SU-DHL-6 (cell line): ENCODE measurements at regions not wholly inside any gene's neighbourhood (a gene's known extent, or its start where the extent isn't known, plus 50 kb on each side); places are given as distances from the start of the nearest gene placed in this dataset.

Experiments
- H2AFZ ChIP-seq: fragments of 200-600 bp; sonication (generic); 2 replicates; pipeline ENCODE4 v1.6.1; 2014; ENCODE audit warnings: low read depth, mild to moderate bottlenecking, moderate library complexity, mixed read lengths, antibody characterized with exemption, low read length; ENCODE audit not compliant: severe bottlenecking
- H3F3A ChIP-seq: fragments of 200-600 bp; shearing (Covaris generic); 2 replicates; pipeline ENCODE4 v1.6.0; 2016; ENCODE audit warnings: antibody characterized with exemption, mild to moderate bottlenecking; ENCODE audit not compliant: insufficient read depth
- H3K27ac ChIP-seq: fragments of 200-600 bp; sonication (generic); 2 replicates; pipeline ENCODE4 v1.5.1; 2016; ENCODE audit warnings: low read depth, mild to moderate bottlenecking, low read length, moderate library complexity, mixed read lengths
- H3K27me3 ChIP-seq: fragments of 200-600 bp; sonication (generic), shearing (Covaris generic); 2 replicates; pipeline ENCODE4 v1.6.0; 2014; ENCODE audit warnings: mild to moderate bottlenecking, low read length
- H3K36me3 ChIP-seq: fragments of 200-600 bp; sonication (generic); 2 replicates; pipeline ENCODE4 v1.6.1; 2014; ENCODE audit warnings: mild to moderate bottlenecking, low read length, mixed read lengths
- H3K4me2 ChIP-seq: fragments of 300-600, 200-600 bp; shearing (Covaris generic), sonication (generic); 2 replicates; pipeline ENCODE4 v1.6.0; 2014; ENCODE audit warnings: low read length, low read depth, mild to moderate bottlenecking; ENCODE audit not compliant: poor library complexity, severe bottlenecking
- H3K4me3 ChIP-seq: fragments of 200-600 bp; sonication (generic); 2 replicates; pipeline ENCODE4 v1.5.1; 2014; ENCODE audit warnings: antibody characterized with exemption, low read length, mild to moderate bottlenecking, mixed read lengths; ENCODE audit not compliant: insufficient read depth, poor library complexity, severe bottlenecking
- H3K79me2 ChIP-seq: fragments of 200-600 bp; sonication (generic); 2 replicates; pipeline ENCODE4 v1.6.1; 2014; ENCODE audit warnings: mild to moderate bottlenecking, low read length, moderate library complexity; ENCODE audit not compliant: insufficient read depth
- H3K9ac ChIP-seq: fragments of 200-600 bp; sonication (generic); 2 replicates; pipeline ENCODE4 v1.7.0; 2014; ENCODE audit warnings: mild to moderate bottlenecking, low read length
- H3K9me2 ChIP-seq: fragments of 200-600 bp; sonication (generic); replicated peaks from 2 replicates; pipeline ENCODE4 v1.6.1; 2014; ENCODE audit warnings: low read length; ENCODE audit not compliant: insufficient read depth
- H3K9me3 ChIP-seq: fragments of 200-600 bp; sonication (generic); 2 replicates; pipeline ENCODE4 v1.6.1; 2014; ENCODE audit warnings: low read length, mixed read lengths; ENCODE audit not compliant: insufficient read depth
- H4K20me1 ChIP-seq: fragments of 200-600 bp; sonication (generic); 2 replicates; pipeline ENCODE4 v1.6.1; 2014; ENCODE audit warnings: low read depth, mild to moderate bottlenecking, antibody characterized with exemption, low read length, moderate library complexity, mixed read lengths
- CTCF ChIP-seq: fragments of 200-600 bp; sonication (generic); IDR thresholded peaks from one replicate; pipeline ENCODE4 v1.5.1; 2017; ENCODE audit warnings: antibody characterized with exemption, mild to moderate bottlenecking, low read length, moderate library complexity; ENCODE audit not compliant: insufficient read depth, poor library complexity, severe bottlenecking
- EZH2phosphoT487 ChIP-seq: fragments of 200-600 bp; sonication (generic), shearing (Covaris generic); conservative IDR thresholded peaks from 2 replicates; pipeline ENCODE4 v1.6.1; 2018; ENCODE audit warnings: mild to moderate bottlenecking, antibody characterized with exemption, low read length, moderate library complexity, mixed read lengths

DNA sequence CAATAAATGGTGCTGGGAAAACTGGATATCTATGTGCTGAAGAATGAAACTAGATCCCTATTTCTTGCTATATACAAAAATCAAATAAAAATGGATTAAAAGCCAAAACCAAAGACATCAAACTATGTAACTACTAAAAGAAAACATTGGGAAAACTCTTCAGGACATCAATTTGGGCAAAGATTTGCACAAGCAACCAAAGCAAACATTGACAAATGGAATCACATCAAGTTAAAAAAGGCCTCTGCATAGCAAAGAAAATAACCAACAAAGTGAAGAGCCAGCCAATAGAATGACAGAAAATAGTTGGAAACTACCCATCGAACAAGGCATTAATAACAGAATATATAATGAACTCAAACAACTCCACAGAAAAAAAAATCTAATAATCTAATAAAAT lies 1495.3 kb downstream of the SI start:
- Histone ChIP-seq H3K27me3 (no peaks in the 10 kb centered on the region), H3F3A (no peaks in the 10 kb centered on the region), H3K9ac (no peak overlapping the region), H3K36me3 (peaks cover 3% of the 10 kb centered on the region; the same call in 1 of the 2 replicates), H4K20me1 (no peaks in the 10 kb centered on the region), H3K4me3 (no peak overlapping the region), H2AFZ (peak overlapping the region; percentile 45), H3K9me2 (no peaks in the 10 kb centered on the region), H3K27ac (no peak overlapping the region), H3K9me3 (0 out of 2 replicates have a peak, but pooled peaks cover 7% of the 10 kb centered on the region), H3K79me2 (no peaks in the 10 kb centered on the region), H3K4me2 (no peak overlapping the region)
- TF ChIP-seq CTCF = no peak
- no peak for TF ChIP-seq EZH2phosphoT487

DNA sequence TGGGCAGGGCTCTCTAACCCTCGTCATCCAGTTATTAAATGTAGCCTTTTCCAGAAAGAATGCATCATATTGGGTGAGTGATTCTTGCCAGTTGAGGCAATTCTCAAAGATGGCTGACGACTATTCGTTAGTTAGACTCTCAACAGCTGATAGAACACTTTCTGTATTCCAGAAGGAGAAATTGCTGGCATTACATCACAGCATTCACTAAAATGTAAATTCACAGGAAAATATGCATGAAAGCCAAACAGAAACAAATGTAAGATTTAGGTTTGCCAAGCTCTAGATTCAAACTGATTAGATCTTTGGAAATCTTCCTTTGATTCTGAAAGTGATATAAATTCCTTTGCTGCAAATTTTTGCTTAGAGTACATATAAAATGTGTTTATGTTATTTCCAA lies 1501.0 kb downstream of the SI start:
- Histone ChIP-seq H3K36me3 (no peaks in the 10 kb centered on the region; the same call in 1 of the 2 replicates), H3K27me3 (no peaks in the 10 kb centered on the region), H3K79me2 (no peaks in the 10 kb centered on the region), H3K4me3 (no peak overlapping the region), H3K4me2 (no peak overlapping the region), H3K27ac (no peak overlapping the region), H4K20me1 (no peaks in the 10 kb centered on the region), H3F3A (no peaks in the 10 kb centered on the region), H3K9me2 (no peaks in the 10 kb centered on the region), H2AFZ (peak overlapping the region; percentile 17), H3K9me3 (no peaks in the 10 kb centered on the region), H3K9ac (no peak overlapping the region)
- TF ChIP-seq EZH2phosphoT487 (no peak), CTCF (no peak)

DNA sequence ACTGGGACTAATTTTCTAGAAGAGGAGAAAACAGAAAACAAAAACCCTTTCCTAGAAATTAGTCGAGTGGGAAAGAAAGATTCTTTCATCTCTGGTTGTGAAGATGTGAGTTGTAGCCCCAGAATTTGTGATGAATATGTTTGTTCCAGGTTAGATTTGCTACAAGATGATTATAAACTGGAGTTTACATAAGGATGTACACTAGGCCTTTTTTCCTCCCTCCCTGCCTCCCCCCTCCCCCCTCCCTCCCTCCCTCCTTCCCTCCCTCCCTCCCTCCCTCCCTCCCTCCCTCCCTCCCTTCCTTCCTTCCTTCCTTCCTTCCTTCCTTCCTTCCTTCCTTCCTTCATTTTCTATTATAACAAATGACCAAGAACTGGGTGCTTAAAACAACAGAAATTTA lies 1502.0 kb downstream of the SI start:
- Histone ChIP-seq H4K20me1 (no peaks in the 10 kb centered on the region), H3K9me2 (no peaks in the 10 kb centered on the region), H3K27me3 (no peaks in the 10 kb centered on the region), H3K4me2 (no peak overlapping the region), H3K36me3 (no peaks in the 10 kb centered on the region), H3K79me2 (no peaks in the 10 kb centered on the region), H3F3A (no peaks in the 10 kb centered on the region), H3K4me3 (no peak overlapping the region), H3K9me3 (peaks cover 8% of the 10 kb centered on the region; the same call in 1 of the 2 replicates), H2AFZ (no peak overlapping the region), H3K27ac (no peak overlapping the region), H3K9ac (no peak overlapping the region)
- TF ChIP-seq CTCF (no peak), EZH2phosphoT487 (no peak)
